Upper lobe of left lung (tissue), 4 donors: ENCODE measurements at regions not wholly inside any gene's neighbourhood (a gene's known extent, or its start where the extent isn't known, plus 50 kb on each side); places are given as distances from the start of the nearest gene placed in this dataset.

Experiments
- CTCF ChIP-seq, 6 experiments: fragments of 450-650 bp in 4 of 6; fragments of 200-600 bp in 2 of 6; sonication (generic) in 2 of 6; IDR thresholded peaks; one replicate each; pipeline ENCODE4 v1.5.1; 2016 to 2019; ENCODE audit warnings: antibody characterized with exemption in 6 of 6
- POLR2AphosphoS5 ChIP-seq, 2 donors: sonication (generic); formaldehyde crosslinking; IDR thresholded peaks; one replicate each; pipeline ENCODE4 v1.5.1; 2017; ENCODE audit warnings: antibody characterized with exemption in 2 of 2

DNA sequence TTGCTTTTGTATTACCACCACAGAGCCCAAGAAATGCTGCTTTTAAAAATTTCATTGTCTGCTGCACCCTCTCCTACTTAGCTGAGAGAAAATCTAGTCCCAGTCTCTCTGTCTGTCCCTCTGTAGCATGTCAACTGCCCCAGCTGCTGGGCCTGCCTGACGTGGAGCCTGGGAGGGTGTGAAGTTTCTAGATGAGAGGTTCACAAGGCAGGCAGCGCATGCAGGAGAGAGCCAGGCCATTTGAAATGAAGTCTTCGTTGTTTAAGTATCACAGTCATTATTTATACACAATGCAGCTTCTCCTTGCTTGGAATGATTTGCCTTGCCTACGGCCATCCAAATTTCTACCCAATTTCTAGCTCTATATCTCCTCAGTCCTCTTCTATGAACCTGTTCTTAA lies 306.8 kb upstream of the PLXNA2 start:
- TF ChIP-seq CTCF (IDR thresholded peaks at IDR 0.05) (no peak), POLR2AphosphoS5 (IDR thresholded peaks at IDR 0.05) (no peak)
